Peyer's patch (tissue), 4 donors: ENCODE measurements at regions not wholly inside any gene's neighbourhood (a gene's known extent, or its start where the extent isn't known, plus 50 kb on each side); places are given as distances from the start of the nearest gene placed in this dataset.

Source experiments
- POLR2A ChIP-seq, 2 donors: fragments of 450-650 bp; IDR thresholded peaks; one replicate each; pipeline ENCODE4 v1.5.1; 2017; ENCODE audit warnings: antibody characterized with exemption in 2 of 2, mild to moderate bottlenecking in 2 of 2, moderate library complexity in 2 of 2
- TF ChIP-seq, protein P1 (sequence below), 6 experiments: fragments of 450-650 bp in 4 of 6; fragments of 200-600 bp in 2 of 6; sonication (generic) in 1 of 6; IDR thresholded peaks; one replicate each; pipeline ENCODE4 v1.5.1; 2017 to 2019; ENCODE audit warnings: antibody characterized with exemption in 6 of 6, mild to moderate bottlenecking in 3 of 6, moderate library complexity in 1 of 6

DNA sequence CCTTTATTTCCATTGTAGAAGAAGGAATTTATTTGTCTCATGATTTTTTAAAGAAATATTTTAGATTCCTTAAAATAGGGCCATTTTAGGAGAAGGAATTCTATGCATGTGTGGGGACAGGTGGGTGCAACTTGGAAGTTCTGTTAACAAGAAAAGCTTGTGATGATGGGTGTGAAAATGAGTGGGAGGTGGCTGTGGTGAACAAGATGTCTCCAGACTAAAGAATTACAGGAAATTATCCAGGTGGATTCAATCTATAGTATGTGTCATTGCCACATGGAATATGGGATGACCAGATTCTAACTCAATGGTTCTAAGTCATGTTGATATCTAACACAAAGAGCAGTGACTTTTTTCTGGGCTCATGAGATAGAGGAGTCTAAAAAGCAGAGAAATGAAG lies 229.6 kb upstream of the IGFBP3 start:
- TF ChIP-seq, protein P1, sequence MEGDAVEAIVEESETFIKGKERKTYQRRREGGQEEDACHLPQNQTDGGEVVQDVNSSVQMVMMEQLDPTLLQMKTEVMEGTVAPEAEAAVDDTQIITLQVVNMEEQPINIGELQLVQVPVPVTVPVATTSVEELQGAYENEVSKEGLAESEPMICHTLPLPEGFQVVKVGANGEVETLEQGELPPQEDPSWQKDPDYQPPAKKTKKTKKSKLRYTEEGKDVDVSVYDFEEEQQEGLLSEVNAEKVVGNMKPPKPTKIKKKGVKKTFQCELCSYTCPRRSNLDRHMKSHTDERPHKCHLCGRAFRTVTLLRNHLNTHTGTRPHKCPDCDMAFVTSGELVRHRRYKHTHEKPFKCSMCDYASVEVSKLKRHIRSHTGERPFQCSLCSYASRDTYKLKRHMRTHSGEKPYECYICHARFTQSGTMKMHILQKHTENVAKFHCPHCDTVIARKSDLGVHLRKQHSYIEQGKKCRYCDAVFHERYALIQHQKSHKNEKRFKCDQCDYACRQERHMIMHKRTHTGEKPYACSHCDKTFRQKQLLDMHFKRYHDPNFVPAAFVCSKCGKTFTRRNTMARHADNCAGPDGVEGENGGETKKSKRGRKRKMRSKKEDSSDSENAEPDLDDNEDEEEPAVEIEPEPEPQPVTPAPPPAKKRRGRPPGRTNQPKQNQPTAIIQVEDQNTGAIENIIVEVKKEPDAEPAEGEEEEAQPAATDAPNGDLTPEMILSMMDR (IDR thresholded peaks at IDR 0.05), result no peak
- TF ChIP-seq POLR2A (IDR thresholded peaks at IDR 0.05), result no peak
